Natural killer cell (primary cell): ENCODE measurements at regions not wholly inside any gene's neighbourhood (a gene's known extent, or its start where the extent isn't known, plus 50 kb on each side); places are given as distances from the start of the nearest gene placed in this dataset.

Source experiments
- ATAC-seq, 3 donors: fragments of 150-1000 bp in 2 of 3; fragments of 200-7000 bp in 1 of 3; cut with Tn5 transposase; 1 replicate in 1 of 3; 2 replicates in 2 of 3; pipeline ENCODE4 v1.10.0; 2021; ENCODE audit warnings: mild to moderate bottlenecking in 2 of 3, moderate library complexity in 2 of 3
- DNase-seq, 2 donors: peaks; one replicate each; pipeline versions ENCODE4 v3.0.0 to v3.0.0-alpha.2; 2013 to 2021; ENCODE audit warnings: mixed read lengths in 1 of 2
- H3K27ac ChIP-seq: one replicate; pipeline ENCODE4 v1.5.1; 2013; ENCODE audit warnings: mild to moderate bottlenecking, low read length
- H3K27me3 ChIP-seq: one replicate; pipeline ENCODE4 v1.6.1; 2013; ENCODE audit warnings: low read length; ENCODE audit not compliant: control insufficient read depth, insufficient read depth
- H3K36me3 ChIP-seq: one replicate; pipeline ENCODE4 v1.6.1; 2013; ENCODE audit warnings: low read length; ENCODE audit not compliant: control insufficient read depth, insufficient read depth
- H3K4me1 ChIP-seq: one replicate; pipeline ENCODE4 v1.6.1; 2013; ENCODE audit warnings: low read length; ENCODE audit not compliant: control insufficient read depth, insufficient read depth
- H3K4me3 ChIP-seq: one replicate; pipeline ENCODE4 v1.5.1; 2013; ENCODE audit warnings: low read length
- H3K9me3 ChIP-seq: one replicate; pipeline ENCODE4 v1.6.1; 2013; ENCODE audit warnings: low read length; ENCODE audit not compliant: control insufficient read depth, insufficient read depth
- H3K27ac Mint-ChIP-seq, 2 donors: one replicate each; pipeline ENCODE4 v1.8.0; 2022; ENCODE audit warnings: mild to moderate bottlenecking in 2 of 2, mixed read lengths in 2 of 2, moderate library complexity in 1 of 2
- H3K27me3 Mint-ChIP-seq, 2 donors: one replicate each; pipeline ENCODE4 v1.8.0; 2022; ENCODE audit warnings: low read depth in 2 of 2, mixed read lengths in 2 of 2
- H3K36me3 Mint-ChIP-seq: one replicate; pipeline ENCODE4 v1.8.0; 2022; ENCODE audit warnings: mixed read lengths
- H3K4me1 Mint-ChIP-seq, 2 donors: one replicate each; pipeline ENCODE4 v1.8.0; 2022; ENCODE audit warnings: mixed read lengths in 2 of 2
- H3K4me3 Mint-ChIP-seq: one replicate; pipeline ENCODE4 v1.8.0; 2022; ENCODE audit warnings: mild to moderate bottlenecking, moderate library complexity, mixed read lengths
- H3K9me3 Mint-ChIP-seq, 2 donors: one replicate each; pipeline ENCODE4 v1.8.0; 2022; ENCODE audit warnings: mixed read lengths in 2 of 2
- WGBS: methylation state at CpG from one replicate; pipeline ENCODE4 v1.1.7; 2013; ENCODE audit warnings: missing lambda C conversion rate; ENCODE audit not compliant: insufficient coverage; 5-methylcytosine and 5-hydroxymethylcytosine counted together
- intact Hi-C: fragments of 100-400 bp; cut with micrococcal nuclease; formaldehyde crosslinking; loops from one replicate; pipeline ENCODE4 v1.14.2; 2022
- TF ChIP-seq, protein P1 (sequence below): fragments of 200-600 bp; IDR thresholded peaks from one replicate; pipeline ENCODE4 v1.8.0; 2022; ENCODE audit warnings: antibody characterized with exemption

DNA sequence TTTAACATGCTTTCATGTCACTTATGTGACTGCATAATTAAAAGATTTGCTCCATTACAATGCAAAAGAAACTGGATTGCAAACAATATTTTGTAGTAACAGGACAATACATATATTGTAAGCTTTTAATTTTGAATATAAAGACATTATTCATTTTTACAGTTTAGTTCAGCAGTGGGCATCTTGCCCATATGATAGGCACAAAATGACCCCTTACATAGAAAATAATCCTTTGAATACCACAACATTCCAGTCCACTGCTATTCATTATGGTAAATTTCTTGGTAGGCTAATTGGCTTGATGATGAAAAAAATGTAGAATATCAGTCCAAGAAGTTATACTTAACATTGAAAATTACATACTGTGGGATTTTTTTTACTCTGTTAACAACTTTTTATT is 74.1 kb upstream of the LAMA2 start:
- ATAC-seq (no peak), DNase-seq (no peak)
- intact Hi-C loops = loop anchor here (5.0 kb wide), 1 partner anchor 558 kb away; no protein-coding TSS in a partner anchor
- H3K4me3 Mint-ChIP-seq = no peak overlapping the region
- no peak overlapping the region for H3K27ac Mint-ChIP-seq
- Histone ChIP-seq H3K27me3 (no peaks in the 10 kb centered on the region), H3K36me3 (no peaks in the 10 kb centered on the region), H3K4me3 (no peak overlapping the region), H3K27ac (no peak overlapping the region), H3K4me1 (no peaks in the 10 kb centered on the region), H3K9me3 (no peaks in the 10 kb centered on the region)
- no peaks in the 10 kb centered on the region for H3K9me3 Mint-ChIP-seq
- H3K4me1 Mint-ChIP-seq = no peaks in the 10 kb centered on the region
- TF ChIP-seq, protein P1, sequence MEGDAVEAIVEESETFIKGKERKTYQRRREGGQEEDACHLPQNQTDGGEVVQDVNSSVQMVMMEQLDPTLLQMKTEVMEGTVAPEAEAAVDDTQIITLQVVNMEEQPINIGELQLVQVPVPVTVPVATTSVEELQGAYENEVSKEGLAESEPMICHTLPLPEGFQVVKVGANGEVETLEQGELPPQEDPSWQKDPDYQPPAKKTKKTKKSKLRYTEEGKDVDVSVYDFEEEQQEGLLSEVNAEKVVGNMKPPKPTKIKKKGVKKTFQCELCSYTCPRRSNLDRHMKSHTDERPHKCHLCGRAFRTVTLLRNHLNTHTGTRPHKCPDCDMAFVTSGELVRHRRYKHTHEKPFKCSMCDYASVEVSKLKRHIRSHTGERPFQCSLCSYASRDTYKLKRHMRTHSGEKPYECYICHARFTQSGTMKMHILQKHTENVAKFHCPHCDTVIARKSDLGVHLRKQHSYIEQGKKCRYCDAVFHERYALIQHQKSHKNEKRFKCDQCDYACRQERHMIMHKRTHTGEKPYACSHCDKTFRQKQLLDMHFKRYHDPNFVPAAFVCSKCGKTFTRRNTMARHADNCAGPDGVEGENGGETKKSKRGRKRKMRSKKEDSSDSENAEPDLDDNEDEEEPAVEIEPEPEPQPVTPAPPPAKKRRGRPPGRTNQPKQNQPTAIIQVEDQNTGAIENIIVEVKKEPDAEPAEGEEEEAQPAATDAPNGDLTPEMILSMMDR = no peak
- H3K27me3 Mint-ChIP-seq = no peaks in the 10 kb centered on the region
- no peaks in the 10 kb centered on the region for H3K36me3 Mint-ChIP-seq

DNA sequence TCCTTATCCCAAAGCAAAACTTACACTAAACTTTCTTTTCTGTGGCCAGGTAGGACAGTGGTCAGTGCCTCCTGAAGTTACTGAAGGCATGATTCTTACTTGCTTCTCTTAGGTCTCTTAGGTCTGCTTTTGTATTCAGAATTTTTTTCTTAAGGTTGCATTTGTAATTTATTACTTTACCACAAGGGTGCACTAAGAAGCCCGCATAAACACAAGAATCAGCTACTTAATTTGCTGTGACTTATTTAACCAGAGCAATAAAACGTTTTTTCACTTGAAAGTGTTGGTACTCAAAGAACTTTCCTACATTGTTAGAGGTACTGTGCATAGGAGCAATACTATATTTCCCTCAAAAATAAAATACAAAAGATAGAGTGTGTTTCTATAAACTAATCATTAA is 75.4 kb upstream of the LAMA2 start:
- Mint-ChIP-seq H3K9me3 (no peaks in the 10 kb centered on the region), H3K36me3 (no peaks in the 10 kb centered on the region), H3K4me1 (no peaks in the 10 kb centered on the region), H3K27ac (no peak overlapping the region), H3K27me3 (no peaks in the 10 kb centered on the region), H3K4me3 (no peak overlapping the region)
- H3K36me3 ChIP-seq = no peaks in the 10 kb centered on the region
- H3K4me3 ChIP-seq = no peak overlapping the region
- WGBS = 0% methylated on average over 1 of the region's 2 CpGs
- peak in 1 of 2 donors; percentile 6 for DNase-seq
- no peaks in the 10 kb centered on the region for H3K27me3 ChIP-seq
- H3K4me1 ChIP-seq = no peaks in the 10 kb centered on the region
- no peak for ATAC-seq
- TF ChIP-seq, protein P1 = no peak
- no peaks in the 10 kb centered on the region for H3K9me3 ChIP-seq
- no peak overlapping the region for H3K27ac ChIP-seq
- intact Hi-C loops = loop anchor here (5.0 kb wide), 1 partner anchor 560 kb away; no protein-coding TSS in a partner anchor

DNA sequence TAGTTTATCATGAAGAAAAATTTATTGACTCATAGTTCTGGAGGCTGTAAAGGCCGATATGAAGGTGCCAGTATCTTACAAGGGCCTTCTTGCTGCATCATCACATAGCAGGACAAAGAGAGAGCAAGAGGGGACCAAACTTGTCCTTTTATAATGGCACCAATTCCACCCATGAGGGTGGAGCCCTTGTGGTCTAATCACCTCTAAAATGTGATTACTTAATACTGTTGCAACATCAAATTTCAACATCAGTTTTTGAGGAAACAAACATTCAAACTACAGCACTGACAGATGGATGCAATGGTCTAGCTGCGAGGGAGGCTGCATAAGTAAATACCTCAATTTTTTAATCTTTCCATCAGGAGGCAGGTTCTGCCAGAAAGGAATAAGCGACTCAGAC is 76.7 kb upstream of the LAMA2 start:
- Mint-ChIP-seq H3K27me3 (no peaks in the 10 kb centered on the region), H3K27ac (no peak overlapping the region), H3K9me3 (no peaks in the 10 kb centered on the region), H3K4me3 (no peak overlapping the region), H3K36me3 (no peaks in the 10 kb centered on the region), H3K4me1 (no peaks in the 10 kb centered on the region)
- ATAC-seq = no peak
- no peaks in the 10 kb centered on the region for H3K4me1 ChIP-seq
- no peaks in the 10 kb centered on the region for H3K36me3 ChIP-seq
- TF ChIP-seq, protein P1 = no peak
- no peak overlapping the region for H3K4me3 ChIP-seq
- H3K9me3 ChIP-seq = no peaks in the 10 kb centered on the region
- H3K27me3 ChIP-seq = no peaks in the 10 kb centered on the region
- DNase-seq = no peak
- H3K27ac ChIP-seq = no peak overlapping the region
- intact Hi-C loops = loop anchor here (5.0 kb wide), 1 partner anchor 561 kb away; no protein-coding TSS in a partner anchor
- 71% methylated on average over 3 of the region's 3 CpGs for WGBS

DNA sequence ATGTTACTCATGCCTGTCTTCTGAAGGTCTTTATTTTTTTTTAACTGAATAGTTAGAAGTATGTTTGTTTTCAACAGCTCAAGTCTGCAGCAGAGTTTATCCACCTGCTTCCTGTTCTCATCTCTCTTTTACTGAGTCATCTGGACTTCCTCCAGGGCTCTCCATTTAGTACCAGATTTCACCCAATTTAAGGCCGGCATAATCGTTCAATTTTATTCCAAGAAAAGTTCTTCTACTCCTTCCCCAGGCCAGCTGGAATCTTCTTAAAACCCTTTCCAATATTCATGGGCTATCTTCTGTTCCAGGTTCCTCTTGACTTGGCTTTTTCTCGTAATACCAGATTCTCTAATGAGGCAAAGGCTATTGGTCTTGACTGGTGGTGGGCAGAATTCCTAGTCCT is 79.0 kb upstream of the LAMA2 start:
- Mint-ChIP-seq H3K36me3 (no peaks in the 10 kb centered on the region), H3K9me3 (no peaks in the 10 kb centered on the region), H3K4me1 (no peaks in the 10 kb centered on the region), H3K27ac (no peak overlapping the region), H3K4me3 (no peak overlapping the region), H3K27me3 (no peaks in the 10 kb centered on the region)
- no peak overlapping the region for H3K4me3 ChIP-seq
- no peak overlapping the region for H3K27ac ChIP-seq
- TF ChIP-seq, protein P1 = no peak
- intact Hi-C loops = no loop called here
- 82% methylated on average over 2 of the region's 3 CpGs for WGBS
- no peaks in the 10 kb centered on the region for H3K36me3 ChIP-seq
- H3K27me3 ChIP-seq = no peaks in the 10 kb centered on the region
- DNase-seq = no peak
- H3K4me1 ChIP-seq = no peaks in the 10 kb centered on the region
- H3K9me3 ChIP-seq = no peaks in the 10 kb centered on the region
- ATAC-seq = no peak
